Caco-2 (cell line): ENCODE measurements at regions not wholly inside any gene's neighbourhood (a gene's known extent, or its start where the extent isn't known, plus 50 kb on each side); places are given as distances from the start of the nearest gene placed in this dataset.

Experiments
- BruUV-seq: library from RNA; stranded (reverse); fragments of 400-500 nt; replicated peaks from 2 replicates; lab custom pipeline; 2021; lab: Mats Ljungman, UMichigan
- CTCF ChIA-PET: fragments of 300-600 bp; sonication (Branson Sonifier 250); formaldehyde crosslinking; loops from one replicate; lab custom pipeline; 2022; ENCODE audit warnings: antibody characterized with exemption; lab: Charles Lee
- POLR2A ChIA-PET: fragments of 300-600 bp; sonication (Branson Sonifier 250); formaldehyde crosslinking; loops from one replicate; lab custom pipeline; 2022; ENCODE audit warnings: antibody characterized with exemption; lab: Charles Lee
- DNase-seq, 2 experiments: peaks; one replicate each; pipeline versions ENCODE4 v3.0.0 to v3.0.0-alpha.2; 2020 to 2022
- H3K27me3 ChIP-seq: replicated peaks from 2 replicates; pipeline ENCODE4 v1.6.0; 2011; ENCODE audit warnings: low read length; ENCODE audit not compliant: control insufficient read depth, insufficient read depth
- H3K36me3 ChIP-seq: 2 replicates; pipeline ENCODE4 v1.5.1; 2011; ENCODE audit warnings: low read length; ENCODE audit not compliant: control insufficient read depth, insufficient read depth
- H3K4me1 ChIP-seq: fragments of 250-450 bp; sonication (Bioruptor Pico); 2 replicates; pipeline ENCODE4 v1.5.1; 2020; ENCODE audit warnings: mild to moderate bottlenecking
- H3K4me3 ChIP-seq: 2 replicates; pipeline ENCODE4 v1.5.1; 2011; ENCODE audit warnings: low read depth, mild to moderate bottlenecking, control low read depth, low read length
- H3K9me3 ChIP-seq: fragments of 250-450 bp; sonication (Bioruptor Pico); 2 replicates; pipeline ENCODE4 v1.5.1; 2020; ENCODE audit warnings: mild to moderate bottlenecking, moderate library complexity
- H3K27ac Mint-ChIP-seq: one replicate; pipeline ENCODE4 v1.8.0; 2022; ENCODE audit warnings: mixed read lengths; ENCODE audit not compliant: unreplicated experiment
- H3K27me3 Mint-ChIP-seq: one replicate; pipeline ENCODE4 v1.8.0; 2022; ENCODE audit warnings: mixed read lengths; ENCODE audit not compliant: insufficient read depth, unreplicated experiment
- H3K36me3 Mint-ChIP-seq: one replicate; pipeline ENCODE4 v1.8.0; 2022; ENCODE audit warnings: mild to moderate bottlenecking, mixed read lengths; ENCODE audit not compliant: insufficient read depth, unreplicated experiment
- H3K4me1 Mint-ChIP-seq: one replicate; pipeline ENCODE4 v1.8.0; 2022; ENCODE audit warnings: low read depth, mixed read lengths; ENCODE audit not compliant: unreplicated experiment
- H3K4me3 Mint-ChIP-seq: one replicate; pipeline ENCODE4 v1.8.0; 2022; ENCODE audit warnings: mild to moderate bottlenecking, moderate library complexity, mixed read lengths; ENCODE audit not compliant: unreplicated experiment
- H3K9me3 Mint-ChIP-seq: one replicate; pipeline ENCODE4 v1.8.0; 2022; ENCODE audit warnings: mixed read lengths; ENCODE audit not compliant: unreplicated experiment
- intact Hi-C: fragments of 100-400 bp; cut with micrococcal nuclease; formaldehyde crosslinking; loops from one replicate; pipeline ENCODE4 v1.10.0; 2022; ENCODE audit not compliant: unreplicated experiment
- TF ChIP-seq, protein P1 (sequence below), 2 experiments: fragments of 200-600 bp in 1 of 2; IDR thresholded peaks; 1 replicate in 1 of 2; 2 replicates in 1 of 2; pipeline versions ENCODE4 v1.5.1 to v1.8.0; 2011 to 2022; ENCODE audit warnings: antibody characterized with exemption in 1 of 2, control low read depth in 1 of 2, inconsistent platforms in 1 of 2, low read depth in 1 of 2, low read length in 1 of 2, mild to moderate bottlenecking in 1 of 2, moderate library complexity in 1 of 2; ENCODE audit not compliant: insufficient read depth in 1 of 2, severe bottlenecking in 1 of 2, unreplicated experiment in 1 of 2

DNA sequence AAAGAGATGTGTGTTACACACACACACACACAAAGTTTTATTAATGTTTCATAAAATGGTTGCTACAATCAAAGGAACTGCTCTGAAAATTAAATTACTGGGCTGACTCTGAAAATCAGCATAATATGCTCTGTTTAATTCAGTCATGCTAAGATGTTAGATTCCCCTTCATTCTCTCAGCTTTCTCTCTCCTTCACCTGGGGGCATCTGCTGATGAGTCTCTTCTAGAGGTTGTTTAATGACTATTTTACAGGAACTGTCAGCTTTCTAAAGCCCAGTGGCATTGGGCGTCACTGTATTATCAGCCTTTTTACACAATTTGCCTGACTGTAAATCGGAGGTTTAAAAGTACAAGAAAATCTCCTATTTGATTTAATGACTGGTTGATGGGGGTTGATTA, 559.7 kb upstream of the POU3F2 start:
- no peaks in the 10 kb centered on the region for H3K9me3 ChIP-seq
- Mint-ChIP-seq H3K4me3 (no peak overlapping the region), H3K27me3 (no peaks in the 10 kb centered on the region), H3K9me3 (no peaks in the 10 kb centered on the region), H3K36me3 (no peaks in the 10 kb centered on the region), H3K27ac (no peak overlapping the region), H3K4me1 (no peaks in the 10 kb centered on the region)
- TF ChIP-seq, protein P1, sequence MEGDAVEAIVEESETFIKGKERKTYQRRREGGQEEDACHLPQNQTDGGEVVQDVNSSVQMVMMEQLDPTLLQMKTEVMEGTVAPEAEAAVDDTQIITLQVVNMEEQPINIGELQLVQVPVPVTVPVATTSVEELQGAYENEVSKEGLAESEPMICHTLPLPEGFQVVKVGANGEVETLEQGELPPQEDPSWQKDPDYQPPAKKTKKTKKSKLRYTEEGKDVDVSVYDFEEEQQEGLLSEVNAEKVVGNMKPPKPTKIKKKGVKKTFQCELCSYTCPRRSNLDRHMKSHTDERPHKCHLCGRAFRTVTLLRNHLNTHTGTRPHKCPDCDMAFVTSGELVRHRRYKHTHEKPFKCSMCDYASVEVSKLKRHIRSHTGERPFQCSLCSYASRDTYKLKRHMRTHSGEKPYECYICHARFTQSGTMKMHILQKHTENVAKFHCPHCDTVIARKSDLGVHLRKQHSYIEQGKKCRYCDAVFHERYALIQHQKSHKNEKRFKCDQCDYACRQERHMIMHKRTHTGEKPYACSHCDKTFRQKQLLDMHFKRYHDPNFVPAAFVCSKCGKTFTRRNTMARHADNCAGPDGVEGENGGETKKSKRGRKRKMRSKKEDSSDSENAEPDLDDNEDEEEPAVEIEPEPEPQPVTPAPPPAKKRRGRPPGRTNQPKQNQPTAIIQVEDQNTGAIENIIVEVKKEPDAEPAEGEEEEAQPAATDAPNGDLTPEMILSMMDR (IDR thresholded peaks at IDR 0.05; ENCODE audit: insufficient read depth in 1 of 2, low read depth in 1 of 2, low read length in 1 of 2, severe bottlenecking in 1 of 2, unreplicated experiment in 1 of 2) = no peak
- ChIA-PET POLR2A (no interaction called here), CTCF (no interaction called here)
- no peak for DNase-seq
- no peak overlapping the region for H3K4me3 ChIP-seq
- no peaks in the 10 kb centered on the region for H3K4me1 ChIP-seq
- no TSS peak for BruUV-seq
- no peaks in the 10 kb centered on the region for H3K36me3 ChIP-seq
- intact Hi-C loops = no loop called here
- H3K27me3 ChIP-seq = no peaks in the 10 kb centered on the region

- TF ChIP-seq, protein P1 (IDR thresholded peaks at IDR 0.05; ENCODE audit: insufficient read depth in 1 of 2, low read depth in 1 of 2, low read length in 1 of 2, severe bottlenecking in 1 of 2, unreplicated experiment in 1 of 2) = no peak
- POLR2A ChIA-PET = no interaction called here
- Histone ChIP-seq H3K4me3 (no peak overlapping the region), H3K36me3 (no peaks in the 10 kb centered on the region), H3K27me3 (no peaks in the 10 kb centered on the region), H3K9me3 (no peaks in the 10 kb centered on the region), H3K4me1 (no peaks in the 10 kb centered on the region)
- Mint-ChIP-seq H3K4me3 (no peak overlapping the region), H3K4me1 (no peaks in the 10 kb centered on the region), H3K27ac (no peak overlapping the region), H3K36me3 (no peaks in the 10 kb centered on the region), H3K27me3 (peaks cover 2% of the 10 kb centered on the region), H3K9me3 (no peaks in the 10 kb centered on the region)
- CTCF ChIA-PET = no interaction called here
- no peak for DNase-seq
- intact Hi-C loops = no loop called here
- no TSS peak for BruUV-seq
Measured at GRCh38 chr6:98280492-98280891, 553.9 kb upstream of the POU3F2 start.

DNA sequence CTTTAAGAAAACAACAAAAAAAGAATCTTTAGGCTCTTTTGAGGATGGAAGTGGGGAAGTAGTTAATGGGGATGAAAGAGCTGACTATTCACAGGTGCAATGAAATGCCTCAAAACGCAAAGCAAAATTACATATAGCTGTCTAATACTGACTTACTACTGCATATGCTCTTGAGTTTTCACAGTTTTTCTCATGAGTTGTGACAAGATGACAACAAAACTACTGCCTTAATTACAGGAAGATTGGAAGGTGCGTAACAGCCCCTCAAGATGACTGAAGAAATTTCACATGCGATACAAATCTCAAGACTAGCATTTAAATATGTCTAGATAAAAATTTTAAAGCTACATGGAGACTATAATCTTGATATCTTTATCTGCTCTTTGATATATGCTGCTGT, 547.8 kb upstream of the POU3F2 start:
- intact Hi-C loops = no loop called here
- ChIA-PET CTCF (no interaction called here), POLR2A (no interaction called here)
- Mint-ChIP-seq H3K27ac (no peak overlapping the region), H3K4me1 (no peaks in the 10 kb centered on the region), H3K9me3 (no peaks in the 10 kb centered on the region), H3K27me3 (peaks cover 2% of the 10 kb centered on the region), H3K4me3 (no peak overlapping the region), H3K36me3 (no peaks in the 10 kb centered on the region)
- no TSS peak for BruUV-seq
- no peak overlapping the region for H3K4me3 ChIP-seq
- no peaks in the 10 kb centered on the region for H3K4me1 ChIP-seq
- TF ChIP-seq, protein P1 (IDR thresholded peaks at IDR 0.05; ENCODE audit: insufficient read depth in 1 of 2, low read depth in 1 of 2, low read length in 1 of 2, severe bottlenecking in 1 of 2, unreplicated experiment in 1 of 2) = no peak
- H3K9me3 ChIP-seq = no peaks in the 10 kb centered on the region
- H3K27me3 ChIP-seq = no peaks in the 10 kb centered on the region
- DNase-seq = no peak
- H3K36me3 ChIP-seq = no peaks in the 10 kb centered on the region
